ENCODE measurements at regions not wholly inside any gene's neighbourhood (a gene's known extent, or its start where the extent isn't known, plus 50 kb on each side); places are given as distances from the start of the nearest gene placed in this dataset.

- TF ChIP-seq EZH2 (IDR thresholded peaks at IDR 0.05; ENCODE audit: insufficient read depth, poor library complexity, severe bottlenecking) (no peak), EZH2phosphoT487 (IDR thresholded peaks at IDR 0.05; ENCODE audit: insufficient read depth, low read depth) (no peak)
Measured at GRCh38 chr5:3131161-3131560, 379.7 kb upstream of the IRX2 start.

All from GM23248 (cell line).